H1 (cell line): ENCODE measurements at regions not wholly inside any gene's neighbourhood (a gene's known extent, or its start where the extent isn't known, plus 50 kb on each side); places are given as distances from the start of the nearest gene placed in this dataset.

Experiments used
- ATF3 ChIP-seq: IDR thresholded peaks from 2 replicates; pipeline ENCODE4 v1.6.1; 2011; ENCODE audit warnings: low read depth, mild to moderate bottlenecking, low read length; ENCODE audit not compliant: insufficient read depth
- BACH1 ChIP-seq: IDR thresholded peaks from 2 replicates; pipeline ENCODE4 v1.6.1; 2012; ENCODE audit warnings: low read length, improper control_type of control experiment
- BCL11A ChIP-seq, 2 experiments: IDR thresholded peaks; one replicate each; pipeline ENCODE4 v1.6.1; 2011; ENCODE audit warnings: low read depth in 2 of 2, low read length in 2 of 2, mild to moderate bottlenecking in 2 of 2
- BRCA1 ChIP-seq: IDR thresholded peaks from 2 replicates; pipeline ENCODE4 v1.6.1; 2012; ENCODE audit warnings: low read depth, low read length, improper control_type of control experiment
- CHD1 ChIP-seq: IDR thresholded peaks from 2 replicates; pipeline ENCODE4 v1.6.1; 2012; ENCODE audit warnings: low read depth, low read length, improper control_type of control experiment
- EP300 ChIP-seq, 2 experiments: IDR thresholded peaks; 1 replicate in 1 of 2; 2 replicates in 1 of 2; pipeline ENCODE4 v1.6.1; 2011 to 2012; ENCODE audit warnings: low read depth in 2 of 2, low read length in 2 of 2, mild to moderate bottlenecking in 2 of 2, borderline replicate concordance in 1 of 2, inconsistent platforms in 1 of 2, moderate library complexity in 1 of 2
- FOSL1 ChIP-seq: IDR thresholded peaks from 2 replicates; pipeline ENCODE4 v1.6.1; 2011; ENCODE audit warnings: mild to moderate bottlenecking, low read depth, low read length, moderate library complexity; ENCODE audit not compliant: insufficient read depth
- GTF2F1 ChIP-seq: IDR thresholded peaks from 2 replicates; pipeline ENCODE4 v1.6.1; 2012; ENCODE audit warnings: low read depth, low read length, improper control_type of control experiment, borderline replicate concordance
- HDAC2 ChIP-seq, 2 experiments: fragments of 300-600 bp in 1 of 2; sonication (generic) in 1 of 2; IDR thresholded peaks; 2 replicates each; pipeline ENCODE4 v1.6.1; 2011 to 2012; ENCODE audit warnings: low read depth in 2 of 2, low read length in 2 of 2, mild to moderate bottlenecking in 2 of 2, moderate library complexity in 2 of 2, borderline replicate concordance in 1 of 2, inconsistent platforms in 1 of 2
- KDM5A ChIP-seq: fragments of 200-600 bp; IDR thresholded peaks from 2 replicates; pipeline ENCODE4 v1.7.1; 2012; ENCODE audit warnings: mild to moderate bottlenecking, low read length, inconsistent platforms, mixed read lengths
- MAX ChIP-seq: IDR thresholded peaks from 2 replicates; pipeline ENCODE4 v1.6.1; 2012; ENCODE audit warnings: inconsistent platforms
- PHF8 ChIP-seq: fragments of 200-600 bp; sonication (generic); conservative IDR thresholded peaks from 2 replicates; pipeline ENCODE4 v1.7.1; 2012; ENCODE audit warnings: low read depth, mild to moderate bottlenecking, inconsistent platforms, low read length, moderate library complexity
- POU5F1 ChIP-seq: IDR thresholded peaks from 2 replicates; pipeline ENCODE4 v1.6.1; 2011; ENCODE audit warnings: low read depth, mild to moderate bottlenecking, low read length, moderate library complexity
- RFX5 ChIP-seq: IDR thresholded peaks from 2 replicates; pipeline ENCODE4 v1.6.1; 2011; ENCODE audit warnings: low read depth, low read length, improper control_type of control experiment, borderline replicate concordance
- RXRA ChIP-seq: IDR thresholded peaks from 2 replicates; pipeline ENCODE4 v1.6.1; 2011; ENCODE audit warnings: low read depth, mild to moderate bottlenecking, low read length, moderate library complexity; ENCODE audit not compliant: insufficient read depth
- SIX5 ChIP-seq: IDR thresholded peaks from 2 replicates; pipeline ENCODE4 v1.6.1; 2011; ENCODE audit warnings: mild to moderate bottlenecking, low read depth, low read length
- SP1 ChIP-seq: IDR thresholded peaks from 2 replicates; pipeline ENCODE4 v1.6.1; 2011; ENCODE audit warnings: low read depth, low read length
- SP2 ChIP-seq: IDR thresholded peaks from 2 replicates; pipeline ENCODE4 v1.6.1; 2012; ENCODE audit warnings: mild to moderate bottlenecking, low read length, inconsistent platforms
- SRF ChIP-seq: IDR thresholded peaks from 2 replicates; pipeline ENCODE4 v1.6.1; 2011; ENCODE audit warnings: mild to moderate bottlenecking, low read depth, low read length, moderate library complexity
- SUZ12 ChIP-seq: fragments of 200-600 bp; sonication (generic); IDR thresholded peaks from 2 replicates; pipeline ENCODE4 v1.6.1; 2012; ENCODE audit warnings: mild to moderate bottlenecking, inconsistent platforms, low read length, moderate library complexity, mixed read lengths
- TBP ChIP-seq: IDR thresholded peaks from 2 replicates; pipeline ENCODE4 v1.6.1; 2011; ENCODE audit warnings: low read depth, low read length, improper control_type of control experiment
- TCF12 ChIP-seq: IDR thresholded peaks from 2 replicates; pipeline ENCODE4 v1.6.1; 2011; ENCODE audit warnings: low read depth, mild to moderate bottlenecking, low read length
- USF2 ChIP-seq: IDR thresholded peaks from 2 replicates; pipeline ENCODE4 v1.6.1; 2011; ENCODE audit warnings: low read length, improper control_type of control experiment
- ZNF274 ChIP-seq: IDR thresholded peaks from 2 replicates; pipeline ENCODE4 v1.7.0; 2012; ENCODE audit warnings: low read length, borderline replicate concordance; ENCODE audit errors: extremely low read depth

GRCh38 chr6:27688014-27688586 lies 215.2 kb upstream of the ZNF184 start (continued):
- TF ChIP-seq POU5F1 (peak; percentile 72; the same call in 1 of the 2 replicates), SRF (no peak), BACH1 (no peak), FOSL1 (no peak), ZNF274 (no peak), TBP (peak; percentile 99), RXRA (no peak), USF2 (no peak), TCF12 (peak; percentile 39; the same call in 1 of the 2 replicates), ATF3 (no peak), SUZ12 (no peak), KDM5A (no peak), BCL11A (IDR thresholded peaks at IDR 0.05; ENCODE audit: low read depth in 2 of 2, low read length in 2 of 2) (no peak), PHF8 (no peak), HDAC2 (IDR thresholded peaks at IDR 0.05; ENCODE audit: borderline replicate concordance in 1 of 2, low read depth in 2 of 2, low read length in 2 of 2) (0 out of 4 replicates have a peak, but pooled peaks of 1 of the 2 experiments have one; percentile 57), RFX5 (no peak), SP2 (no peak), SIX5 (no peak), EP300 (IDR thresholded peaks at IDR 0.05; ENCODE audit: borderline replicate concordance in 1 of 2, low read depth in 2 of 2, low read length in 2 of 2) (no peak), BRCA1 (no peak), MAX (peak; percentile 51), CHD1 (no peak), SP1 (peak; percentile 23; the same call in 1 of the 2 replicates), GTF2F1 (no peak)
